HG02588 (cell line): ENCODE measurements at regions not wholly inside any gene's neighbourhood (a gene's known extent, or its start where the extent isn't known, plus 50 kb on each side); places are given as distances from the start of the nearest gene placed in this dataset.

Source experiments
- ATAC-seq: cut with Tn5 transposase; IDR thresholded peaks from one replicate; pipeline ENCODE4 v1.9.1; 2021; ENCODE audit warnings: mild to moderate bottlenecking, moderate library complexity; ENCODE audit not compliant: unreplicated experiment

DNA sequence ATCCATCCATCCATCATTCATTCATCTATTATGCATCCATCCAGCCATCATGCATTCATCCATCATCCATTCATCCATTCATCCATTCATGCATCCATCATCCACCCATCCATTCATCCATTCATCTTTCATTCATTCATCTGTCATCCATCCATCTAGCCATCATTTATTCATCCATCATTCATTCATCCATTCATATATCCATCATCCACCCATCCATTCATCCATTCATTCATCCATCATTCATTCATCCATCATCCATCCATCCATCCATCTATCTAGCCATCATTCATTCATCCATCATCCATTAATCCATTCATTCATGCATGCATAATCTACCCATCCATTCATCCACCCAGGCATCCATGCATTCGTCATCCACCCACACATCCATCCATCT, 1450.3 kb downstream of the TBC1D22A start:
- no peak for ATAC-seq

GRCh38 chr22:48210812-48211211, 1448.4 kb downstream of the TBC1D22A start:
- no peak for ATAC-seq

GRCh38 chr22:48210198-48210580, 1447.7 kb downstream of the TBC1D22A start:
- ATAC-seq = no peak

- no peak for ATAC-seq
These were observed 1447.2 kb downstream of the TBC1D22A start for GRCh38 chr22:48209473-48210197.

DNA sequence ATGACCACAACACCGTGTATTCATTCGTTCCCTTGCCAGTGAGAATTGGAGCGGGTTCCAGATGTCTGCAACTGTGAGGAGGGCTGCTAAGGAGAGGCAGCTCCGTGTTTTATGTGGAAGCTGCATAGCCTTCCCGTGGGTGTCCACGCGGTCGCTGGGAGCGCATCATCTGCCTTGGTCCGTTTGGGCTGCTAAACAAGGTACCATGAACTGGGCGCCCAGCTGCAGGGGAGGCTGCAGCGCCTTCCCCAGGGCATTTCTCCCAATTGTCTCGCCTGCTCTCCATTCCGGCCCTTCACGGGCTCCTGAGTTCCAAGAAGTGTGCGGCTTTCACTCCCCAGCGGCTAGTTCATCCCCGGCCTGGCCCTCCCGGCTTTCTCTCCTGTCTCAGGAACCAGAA, 1446.4 kb downstream of the TBC1D22A start:
- no peak for ATAC-seq

DNA sequence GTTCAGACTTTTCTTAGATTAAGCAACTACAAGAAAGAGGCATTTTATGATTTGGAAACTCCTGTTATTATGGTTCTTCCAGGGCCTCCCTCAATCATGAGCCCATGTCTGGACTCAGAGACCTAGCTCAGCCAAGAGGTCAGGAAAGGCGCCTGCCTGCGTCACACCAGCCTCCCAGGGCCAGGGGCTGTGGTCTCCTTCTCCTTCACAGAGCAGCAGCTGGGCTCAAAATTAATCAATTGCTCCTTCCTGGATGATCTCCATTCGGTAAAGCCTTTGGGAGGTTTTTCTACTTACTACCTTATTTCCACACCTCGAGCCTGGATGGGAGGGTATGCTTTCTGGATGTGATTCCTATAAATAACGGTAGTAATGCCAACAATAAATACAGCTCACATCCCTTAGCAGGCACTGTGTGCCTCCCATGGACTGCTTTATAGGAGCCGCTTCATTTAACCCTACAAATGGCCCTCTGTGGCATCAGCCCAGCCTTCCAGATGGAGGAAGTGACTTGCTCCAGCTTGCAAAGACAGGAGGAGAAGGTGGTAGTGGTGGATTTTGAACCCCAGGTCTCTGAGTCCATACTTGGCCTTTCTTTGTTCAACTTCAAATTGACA, 1445.6 kb downstream of the TBC1D22A start:
- no peak for ATAC-seq

DNA sequence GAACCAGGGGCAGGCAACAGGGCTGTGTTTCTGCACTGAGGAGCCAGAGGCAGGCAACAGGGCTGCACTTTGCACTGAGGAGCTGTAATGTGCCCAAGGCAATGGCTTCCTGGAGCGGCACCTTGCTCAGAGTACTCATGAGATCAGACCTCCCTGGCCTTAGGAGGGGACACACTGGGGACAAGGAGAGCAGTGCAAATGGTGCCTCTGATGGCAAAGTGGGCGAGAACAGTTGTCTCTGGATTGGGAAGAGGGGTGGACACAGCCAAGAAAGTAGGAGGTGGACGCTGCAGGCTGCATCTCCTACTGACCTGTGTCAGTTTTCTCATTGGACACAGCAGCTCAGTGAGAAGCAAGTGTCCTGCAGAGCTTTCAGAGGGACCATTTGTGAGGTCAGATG, 1443.3 kb downstream of the TBC1D22A start:
- ATAC-seq = no peak

DNA sequence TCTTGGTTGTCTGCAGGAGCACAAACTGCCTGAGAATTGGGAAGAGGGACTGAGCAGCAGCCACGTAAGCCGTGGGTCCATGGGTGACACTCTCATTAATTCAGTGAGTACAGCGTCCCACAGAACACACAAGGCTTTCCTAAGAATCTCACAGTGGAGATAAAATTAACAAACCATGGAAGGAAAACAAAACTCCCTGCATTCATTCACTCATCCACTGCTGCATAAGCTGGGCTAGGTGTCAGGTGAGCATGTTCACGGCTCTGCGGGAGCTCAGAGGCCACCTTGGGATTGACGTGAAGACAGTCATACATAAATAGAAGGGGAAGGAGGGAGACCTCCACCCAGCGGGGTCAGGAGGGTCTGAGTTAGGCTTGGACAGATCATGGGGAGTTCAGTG, 1442.7 kb downstream of the TBC1D22A start:
- ATAC-seq = no peak

DNA sequence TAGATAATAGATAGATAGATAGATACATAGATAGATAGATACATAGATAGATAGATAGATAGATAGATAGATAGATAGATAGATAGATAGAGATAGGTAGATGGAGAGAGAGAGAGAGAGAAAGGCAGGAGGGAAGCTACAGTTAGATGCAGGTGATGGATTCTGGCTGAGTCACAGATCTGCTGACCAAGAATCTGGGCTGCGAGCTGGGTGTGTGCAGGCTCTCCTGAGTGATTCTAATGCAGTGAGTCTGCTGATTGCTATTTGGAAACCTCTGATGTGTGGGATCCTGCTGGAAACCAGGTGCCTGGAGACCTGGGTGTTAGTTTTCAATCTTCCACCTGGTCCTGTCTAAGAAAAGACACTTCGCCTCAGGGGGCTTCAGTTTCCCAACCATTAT, 1441.8 kb downstream of the TBC1D22A start:
- ATAC-seq = no peak

DNA sequence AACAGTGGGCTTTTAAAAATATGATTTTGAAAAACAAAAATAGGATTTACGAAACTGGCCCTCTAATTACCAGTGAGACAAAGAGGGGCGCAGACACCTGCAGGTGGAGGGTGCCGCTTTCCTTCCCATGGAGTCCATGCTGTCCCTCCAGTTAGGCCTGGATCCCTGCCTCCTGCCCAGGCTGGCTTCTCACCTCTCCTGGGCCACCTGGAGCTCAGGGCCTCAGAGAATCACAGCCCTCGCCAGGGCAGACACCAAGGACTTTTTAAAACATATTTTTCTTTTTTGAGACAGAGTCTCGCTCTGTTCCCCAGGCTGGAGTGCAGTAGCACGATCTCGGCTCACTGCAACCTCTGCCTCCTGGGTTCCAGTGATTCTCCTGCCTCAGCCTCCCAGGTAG, 1437.2 kb downstream of the TBC1D22A start:
- ATAC-seq = no peak

DNA sequence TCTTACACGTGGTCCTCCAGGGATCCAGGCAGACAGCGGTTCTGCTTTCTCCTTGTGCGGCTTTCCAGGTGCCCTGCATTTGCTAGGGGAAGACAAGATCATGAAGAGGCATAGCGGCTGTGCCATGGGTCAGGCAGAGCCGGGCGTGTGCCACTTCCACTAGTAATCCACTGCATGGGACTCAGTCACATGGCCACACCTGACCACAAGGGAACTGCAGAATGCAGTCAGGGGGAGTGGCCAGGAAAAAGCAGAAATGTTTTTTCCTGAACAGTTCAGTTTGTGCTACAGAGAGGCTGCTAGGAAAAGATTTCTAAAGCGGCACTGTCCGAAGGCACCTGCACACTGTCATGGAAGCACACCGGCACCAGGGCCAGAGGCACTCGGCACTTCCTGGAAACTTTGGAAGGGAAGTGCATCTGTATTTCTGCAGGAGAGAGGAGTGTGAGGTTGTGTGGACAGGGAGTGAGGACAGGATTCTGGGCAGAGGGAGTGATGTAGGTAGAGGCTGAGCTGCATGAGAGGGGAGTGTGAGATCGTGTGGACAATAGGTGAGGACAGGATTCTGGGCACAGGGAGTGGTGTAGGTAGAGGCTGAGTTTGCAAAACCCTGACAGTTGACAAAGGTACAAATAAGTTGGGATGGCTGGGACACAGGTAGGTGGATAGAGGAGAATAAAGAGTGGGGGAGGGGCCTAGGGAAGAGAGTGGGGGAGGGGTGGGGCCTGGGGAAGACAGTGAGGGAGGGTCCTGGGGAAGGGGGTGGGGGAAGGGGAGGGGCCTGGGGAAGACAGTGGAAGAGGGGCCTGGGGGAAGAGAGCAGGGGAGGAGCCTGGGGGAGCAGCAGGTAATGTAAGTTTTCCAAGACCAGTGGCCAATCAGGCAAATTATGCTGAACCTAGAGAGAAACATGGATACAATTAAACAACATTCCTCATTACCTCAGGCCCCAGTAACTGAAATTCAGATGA, 1436.3 kb downstream of the TBC1D22A start:
- no peak for ATAC-seq

- ATAC-seq = no peak
These were observed 1434.8 kb downstream of the TBC1D22A start for GRCh38 chr22:48197189-48197690.

GRCh38 chr22:48192920-48193319, 1430.5 kb downstream of the TBC1D22A start:
- no peak for ATAC-seq

DNA sequence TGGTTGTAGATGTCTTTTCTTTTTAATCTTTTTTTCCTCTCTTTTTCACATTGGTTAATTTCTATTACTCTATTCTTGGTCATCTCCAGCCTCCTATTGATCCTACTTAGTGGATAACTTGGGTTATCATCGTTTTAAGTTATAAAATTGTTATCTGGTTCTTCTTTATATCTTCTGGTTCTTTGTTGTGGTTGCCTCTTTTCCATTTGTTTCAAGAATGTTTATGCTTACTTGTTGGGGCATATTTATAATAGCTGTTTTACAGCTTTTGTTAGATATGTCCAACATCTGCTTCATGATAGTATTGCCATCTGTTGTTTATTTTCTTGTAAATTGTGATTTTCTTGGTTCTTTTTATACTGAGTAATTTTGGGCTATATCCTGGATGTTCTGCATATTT, 1429.6 kb downstream of the TBC1D22A start:
- ATAC-seq = no peak

- no peak for ATAC-seq
These were observed 1425.8 kb downstream of the TBC1D22A start for GRCh38 chr22:48188231-48188721.

GRCh38 chr22:48187356-48187755, 1424.9 kb downstream of the TBC1D22A start:
- ATAC-seq = no peak

DNA sequence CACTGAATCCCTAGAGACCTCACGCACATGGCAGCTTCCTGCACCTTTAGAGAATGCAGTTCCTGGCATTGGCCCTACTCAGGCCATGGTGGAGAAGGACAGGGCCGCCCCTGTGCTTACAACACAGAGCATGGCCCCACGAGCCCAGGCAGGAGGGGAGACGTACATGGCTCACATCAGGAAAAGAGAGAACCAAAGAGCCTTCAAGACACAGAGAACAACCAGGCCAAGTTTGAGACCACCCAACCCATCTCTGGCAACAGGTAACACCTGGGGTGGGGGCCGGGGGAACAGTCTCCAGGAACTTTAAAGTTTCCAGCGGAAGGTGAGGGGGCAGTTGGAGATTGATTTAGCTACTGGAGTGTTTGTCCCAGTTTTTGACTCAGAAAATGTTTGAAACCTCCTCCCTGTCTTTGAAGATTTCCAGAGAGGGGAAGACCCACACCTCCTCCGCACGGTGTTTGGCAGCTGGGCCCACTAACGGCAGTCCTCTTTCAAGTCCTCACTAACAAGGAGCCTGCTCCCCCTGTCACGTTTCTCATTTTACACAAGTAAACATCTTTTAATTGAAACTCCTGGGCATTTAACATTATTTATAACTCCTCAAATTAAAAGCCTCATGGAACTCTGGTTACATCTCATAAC, 1423.8 kb downstream of the TBC1D22A start:
- ATAC-seq = no peak

DNA sequence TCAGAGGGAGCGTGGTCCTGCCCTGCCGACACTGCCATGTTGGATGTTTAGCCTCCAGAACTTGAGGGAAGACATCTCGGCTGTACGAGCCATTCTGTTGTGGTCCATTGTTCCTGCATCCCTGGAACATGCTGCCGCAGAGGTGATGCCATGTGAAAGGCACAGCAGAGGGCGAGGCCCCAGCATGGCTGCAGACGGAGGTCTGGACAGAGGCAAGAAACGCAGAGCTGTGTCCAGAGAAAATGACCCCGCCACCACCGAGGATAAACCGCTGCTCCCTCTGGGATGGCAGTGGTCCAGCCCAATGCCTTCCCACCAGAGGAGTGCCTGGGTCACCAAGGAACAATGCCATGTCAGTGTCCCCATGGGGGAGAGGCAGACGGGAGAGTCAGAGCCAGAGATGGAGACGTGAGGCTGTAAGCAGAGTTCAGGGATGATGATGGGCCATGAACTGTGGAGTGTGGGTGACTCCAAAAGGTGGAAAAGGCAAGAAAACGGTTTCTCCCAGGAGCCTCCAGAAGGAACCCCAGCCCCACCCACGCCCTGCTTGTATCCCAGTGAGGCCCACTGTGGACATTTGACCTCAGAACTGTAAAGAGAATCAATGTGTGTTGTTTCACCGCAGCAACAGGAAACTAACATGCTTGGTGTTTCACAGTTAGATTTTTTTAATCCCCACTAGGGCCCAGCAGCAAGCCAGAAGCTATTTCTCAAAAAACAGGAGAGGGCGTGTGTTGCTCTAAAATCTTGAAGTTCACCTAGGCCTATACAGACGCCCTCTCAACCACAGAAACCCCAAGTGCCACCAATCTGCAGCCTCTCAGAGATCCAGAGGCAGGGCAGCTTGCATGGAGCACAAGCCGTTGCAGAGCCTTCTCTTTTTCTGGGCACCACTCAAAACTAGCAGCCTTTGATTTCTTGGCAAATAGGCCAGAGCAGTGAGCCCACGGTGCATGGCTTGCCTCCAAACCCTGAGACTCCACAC, 1422.9 kb downstream of the TBC1D22A start:
- ATAC-seq = no peak
